MM.1S (cell line): ENCODE measurements at regions not wholly inside any gene's neighbourhood (a gene's known extent, or its start where the extent isn't known, plus 50 kb on each side); places are given as distances from the start of the nearest gene placed in this dataset.

Source experiments
- CTCF ChIP-seq: fragments of 300-600 bp; sonication (generic); IDR thresholded peaks from 2 replicates; pipeline ENCODE4 v1.5.1; 2016; ENCODE audit warnings: antibody characterized with exemption, low read length, mixed read lengths
- EZH2 ChIP-seq: fragments of 300-600 bp; sonication (generic); optimal IDR thresholded peaks from 2 replicates; pipeline ENCODE3; 2017; ENCODE audit warnings: low read depth, mild to moderate bottlenecking, antibody characterized with exemption, low read length, mixed read lengths
- EZH2phosphoT487 ChIP-seq: fragments of 300-600 bp; sonication (generic); IDR thresholded peaks from 2 replicates; pipeline ENCODE4 v1.6.1; 2018; ENCODE audit warnings: antibody characterized with exemption, low read length

GRCh38 chr12:131589966-131590365, 120.9 kb upstream of the SFSWAP start:
- no peak for TF ChIP-seq CTCF
- TF ChIP-seq EZH2phosphoT487, result no peak
- TF ChIP-seq EZH2, result no peak
